ENCODE measurements at regions not wholly inside any gene's neighbourhood (a gene's known extent, or its start where the extent isn't known, plus 50 kb on each side); places are given as distances from the start of the nearest gene placed in this dataset.
"Not testable (repeated sequence)": the region's sequence is repeated elsewhere in the genome, so short reads cannot be mapped to it uniquely, and the experiment has no call there.

GRCh38 chr13:43946281-43946680, 66.6 kb downstream of the LACC1 start:
- H3K9ac ChIP-seq (ENCODE audit: low read depth in 2 of 2, low read length in 2 of 2) = no peak overlapping the region
- H3K4me1 ChIP-seq = no peaks in the 10 kb centered on the region
- no peak overlapping the region for H3K27ac ChIP-seq
- no peaks in the 10 kb centered on the region for H3K36me3 ChIP-seq
- H3K4me3 ChIP-seq = no peak overlapping the region
- H3K27me3 ChIP-seq = no peaks in the 10 kb centered on the region
- no peak for DNase-seq
- TF ChIP-seq, protein P1, sequence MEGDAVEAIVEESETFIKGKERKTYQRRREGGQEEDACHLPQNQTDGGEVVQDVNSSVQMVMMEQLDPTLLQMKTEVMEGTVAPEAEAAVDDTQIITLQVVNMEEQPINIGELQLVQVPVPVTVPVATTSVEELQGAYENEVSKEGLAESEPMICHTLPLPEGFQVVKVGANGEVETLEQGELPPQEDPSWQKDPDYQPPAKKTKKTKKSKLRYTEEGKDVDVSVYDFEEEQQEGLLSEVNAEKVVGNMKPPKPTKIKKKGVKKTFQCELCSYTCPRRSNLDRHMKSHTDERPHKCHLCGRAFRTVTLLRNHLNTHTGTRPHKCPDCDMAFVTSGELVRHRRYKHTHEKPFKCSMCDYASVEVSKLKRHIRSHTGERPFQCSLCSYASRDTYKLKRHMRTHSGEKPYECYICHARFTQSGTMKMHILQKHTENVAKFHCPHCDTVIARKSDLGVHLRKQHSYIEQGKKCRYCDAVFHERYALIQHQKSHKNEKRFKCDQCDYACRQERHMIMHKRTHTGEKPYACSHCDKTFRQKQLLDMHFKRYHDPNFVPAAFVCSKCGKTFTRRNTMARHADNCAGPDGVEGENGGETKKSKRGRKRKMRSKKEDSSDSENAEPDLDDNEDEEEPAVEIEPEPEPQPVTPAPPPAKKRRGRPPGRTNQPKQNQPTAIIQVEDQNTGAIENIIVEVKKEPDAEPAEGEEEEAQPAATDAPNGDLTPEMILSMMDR (IDR thresholded peaks at IDR 0.05) = no peak
- no peaks in the 10 kb centered on the region for H3K9me3 ChIP-seq
- intact Hi-C loops (cut with DNase I) = no loop called here

- TF ChIP-seq, protein P1 (IDR thresholded peaks at IDR 0.05) = no peak
Measured at GRCh38 chr13:43947897-43948458, 68.3 kb downstream of the LACC1 start.

DNA sequence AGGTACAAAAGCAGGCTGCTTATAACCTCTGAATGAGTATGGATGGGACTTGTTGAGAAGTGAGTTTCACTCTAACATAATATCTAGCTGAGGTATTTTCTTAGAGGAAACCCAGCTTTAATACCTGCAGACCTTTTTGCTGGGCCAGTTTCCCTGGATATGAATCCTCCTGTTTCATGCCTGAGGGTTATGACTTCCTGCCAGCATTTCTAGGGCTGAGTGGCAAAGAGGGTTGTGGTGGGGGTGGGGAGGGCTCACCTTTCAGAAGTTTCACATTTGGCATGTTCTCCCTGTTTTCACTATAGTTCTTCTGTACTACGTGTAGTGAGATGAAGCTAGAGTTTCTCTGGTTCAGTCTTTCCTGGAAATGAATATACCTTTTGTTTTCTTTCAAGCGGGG, 73.7 kb downstream of the LACC1 start:
- H3K9me3 ChIP-seq = no peaks in the 10 kb centered on the region
- no peak overlapping the region for H3K4me3 ChIP-seq
- no peaks in the 10 kb centered on the region for H3K36me3 ChIP-seq
- H3K27ac ChIP-seq = no peak overlapping the region
- TF ChIP-seq, protein P1 (IDR thresholded peaks at IDR 0.05) = no peak
- no peaks in the 10 kb centered on the region for H3K4me1 ChIP-seq
- no peak for DNase-seq
- intact Hi-C loops (cut with DNase I) = no loop called here
- no peak overlapping the region for H3K9ac ChIP-seq (ENCODE audit: low read depth in 2 of 2, low read length in 2 of 2)
- no peaks in the 10 kb centered on the region for H3K27me3 ChIP-seq

More at GRCh38 chr13:43947897-43948458, 68.3 kb downstream of the LACC1 start:
- H3K4me3 ChIP-seq = no peak overlapping the region
- DNase-seq = no peak
- no peaks in the 10 kb centered on the region for H3K9me3 ChIP-seq
- H3K36me3 ChIP-seq = no peaks in the 10 kb centered on the region
- no peaks in the 10 kb centered on the region for H3K27me3 ChIP-seq
- H3K4me1 ChIP-seq = no peaks in the 10 kb centered on the region
- intact Hi-C loops (cut with DNase I) = no loop called here
- no peak overlapping the region for H3K9ac ChIP-seq (ENCODE audit: low read depth in 2 of 2, low read length in 2 of 2)
- no peak overlapping the region for H3K27ac ChIP-seq

GRCh38 chr13:43956975-43957374, 77.3 kb downstream of the LACC1 start:
- H3K27me3 ChIP-seq; intact Hi-C loops (cut with DNase I); H3K9ac ChIP-seq (ENCODE audit: low read depth in 2 of 2, low read length in 2 of 2); H3K4me3 ChIP-seq; H3K4me1 ChIP-seq; H3K9me3 ChIP-seq; DNase-seq; H3K36me3 ChIP-seq; H3K27ac ChIP-seq: not testable (repeated sequence)

DNA sequence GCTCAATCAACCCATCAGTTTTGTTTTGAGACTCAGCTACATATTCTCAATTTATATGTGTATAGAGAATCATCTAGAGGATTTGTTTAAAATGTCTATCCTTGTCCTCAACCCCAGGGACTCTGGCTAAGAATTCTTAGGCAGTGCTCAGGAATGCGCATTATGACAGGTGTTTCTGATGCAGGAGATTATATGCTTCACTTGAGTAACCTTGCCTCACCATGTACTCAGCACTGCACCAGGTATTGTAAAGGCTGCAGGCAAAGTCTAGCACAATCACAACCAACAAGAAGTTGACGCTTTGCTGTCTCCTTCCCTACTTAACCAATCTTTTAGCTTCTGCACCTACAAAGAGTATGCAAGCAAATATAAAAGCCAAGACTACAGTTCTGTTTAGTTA, 79.6 kb downstream of the LACC1 start:
- TF ChIP-seq, protein P1 (IDR thresholded peaks at IDR 0.05) = no peak
- Histone ChIP-seq H3K36me3 (no peaks in the 10 kb centered on the region), H3K27me3 (no peaks in the 10 kb centered on the region), H3K9ac (ENCODE audit: low read depth in 2 of 2, low read length in 2 of 2) (no peak overlapping the region), H3K4me1 (no peaks in the 10 kb centered on the region), H3K4me3 (no peak overlapping the region), H3K27ac (no peak overlapping the region), H3K9me3 (no peaks in the 10 kb centered on the region)
- no peak for DNase-seq
- intact Hi-C loops (cut with DNase I) = no loop called here

DNA sequence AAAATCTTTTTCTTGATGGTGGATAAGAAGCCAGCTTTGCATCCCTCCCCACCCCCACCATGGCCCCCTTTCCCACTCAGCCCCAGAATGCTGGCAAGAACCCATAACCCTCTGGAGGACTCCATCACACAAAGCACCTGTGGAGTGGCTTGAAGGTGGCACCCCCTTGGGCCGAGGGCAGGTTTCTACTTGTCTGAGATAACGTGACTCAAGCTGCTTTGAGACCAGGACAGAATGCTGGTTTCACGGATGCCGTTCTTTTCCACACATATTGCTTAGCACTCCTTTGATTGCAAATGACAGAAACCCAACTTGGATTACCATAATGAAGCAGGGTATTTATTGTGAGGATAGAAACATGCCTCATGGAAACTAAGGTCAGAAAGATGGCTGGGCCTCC, 82.2 kb downstream of the LACC1 start:
- intact Hi-C loops (cut with DNase I) = no loop called here
- Histone ChIP-seq H3K36me3 (no peaks in the 10 kb centered on the region), H3K9ac (ENCODE audit: low read depth in 2 of 2, low read length in 2 of 2) (no peak overlapping the region), H3K27ac (no peak overlapping the region), H3K4me1 (no peaks in the 10 kb centered on the region), H3K9me3 (no peaks in the 10 kb centered on the region), H3K4me3 (no peak overlapping the region), H3K27me3 (no peaks in the 10 kb centered on the region)
- DNase-seq = no peak
- TF ChIP-seq, protein P1 (IDR thresholded peaks at IDR 0.05) = no peak
